NCI-H2196 (cell line): ENCODE measurements at regions not wholly inside any gene's neighbourhood (a gene's known extent, or its start where the extent isn't known, plus 50 kb on each side); places are given as distances from the start of the nearest gene placed in this dataset.

Experiments used
- DNase-seq: peaks from one replicate; lab custom pipeline; 2025; ENCODE audit not compliant: unreplicated experiment; lab: John Stamatoyannopoulos, UW

DNA sequence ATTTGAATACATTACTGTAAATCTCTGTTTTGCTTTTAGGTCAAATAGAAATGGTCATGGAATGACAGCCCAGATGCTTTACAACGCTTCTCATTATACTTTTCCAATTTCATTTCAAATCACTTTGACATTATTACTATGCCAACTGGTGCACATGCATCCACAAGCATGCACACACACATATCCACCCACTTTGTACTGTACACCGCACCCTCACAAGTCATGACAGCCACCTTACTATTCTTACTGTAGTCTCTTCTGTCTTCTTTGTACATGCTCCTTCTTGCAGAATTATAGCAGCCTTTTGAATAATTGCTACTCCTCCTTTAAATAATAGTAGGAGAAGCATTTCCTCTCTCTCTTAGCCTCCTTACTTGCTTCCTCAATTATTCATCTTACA is 1361.4 kb downstream of the ROBO1 start:
- no peak for DNase-seq

DNA sequence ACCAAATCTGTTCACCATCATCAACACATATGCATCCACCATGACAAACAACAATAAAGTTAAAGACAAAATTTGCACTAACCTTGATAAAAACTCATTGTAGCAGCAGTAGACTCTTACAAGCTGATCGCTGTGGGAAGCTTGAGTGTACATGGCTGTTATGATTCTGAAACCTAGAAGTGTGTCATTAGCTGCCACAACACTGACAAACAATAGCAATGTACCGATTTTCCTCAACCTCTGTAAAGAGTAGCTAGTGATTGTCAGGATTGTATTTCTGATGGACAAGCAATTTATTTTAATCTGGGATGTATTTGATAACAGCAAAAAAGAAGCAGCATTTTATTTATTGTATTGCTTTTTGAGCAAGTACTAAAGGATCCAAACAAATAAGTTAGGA is 1357.7 kb downstream of the ROBO1 start:
- no peak for DNase-seq

DNA sequence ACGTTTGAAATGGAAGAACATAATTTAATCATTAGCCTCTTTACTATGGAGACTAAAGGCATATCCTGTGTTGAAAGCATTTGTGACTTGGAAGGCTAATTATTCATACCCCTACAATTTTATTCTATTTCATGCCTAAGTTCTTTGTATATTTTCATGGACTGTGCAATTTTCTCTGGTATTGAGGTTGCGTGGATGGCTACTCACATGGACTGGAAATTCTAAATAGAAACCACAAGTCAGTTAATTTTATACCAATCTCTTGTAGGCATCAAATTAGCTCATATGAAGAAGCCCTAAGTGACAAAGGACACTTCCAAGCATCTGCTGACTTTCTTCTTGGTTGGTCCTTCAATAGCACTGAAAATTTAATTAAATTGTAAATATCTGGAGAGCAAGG is 1353.5 kb downstream of the ROBO1 start:
- DNase-seq: no peak

DNA sequence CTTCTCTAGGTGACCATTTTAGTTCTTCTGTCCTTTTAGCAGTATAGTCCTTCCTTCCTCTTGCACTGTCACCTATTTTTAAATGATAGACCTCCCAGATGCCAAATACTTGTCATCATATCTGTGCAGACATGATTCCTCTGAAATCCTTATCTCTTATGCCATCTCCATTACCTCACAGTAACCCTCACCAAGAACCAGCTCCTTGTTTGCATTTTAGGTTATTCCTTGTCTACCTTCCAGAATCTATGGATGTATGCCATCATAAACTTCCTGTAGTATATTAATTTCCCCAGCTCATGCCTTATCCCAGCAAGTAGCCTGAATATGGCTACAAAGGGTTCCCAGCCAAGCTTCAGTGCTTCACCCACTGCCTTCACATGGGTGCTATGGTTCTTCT is 1347.2 kb downstream of the ROBO1 start:
- DNase-seq: no peak

DNA sequence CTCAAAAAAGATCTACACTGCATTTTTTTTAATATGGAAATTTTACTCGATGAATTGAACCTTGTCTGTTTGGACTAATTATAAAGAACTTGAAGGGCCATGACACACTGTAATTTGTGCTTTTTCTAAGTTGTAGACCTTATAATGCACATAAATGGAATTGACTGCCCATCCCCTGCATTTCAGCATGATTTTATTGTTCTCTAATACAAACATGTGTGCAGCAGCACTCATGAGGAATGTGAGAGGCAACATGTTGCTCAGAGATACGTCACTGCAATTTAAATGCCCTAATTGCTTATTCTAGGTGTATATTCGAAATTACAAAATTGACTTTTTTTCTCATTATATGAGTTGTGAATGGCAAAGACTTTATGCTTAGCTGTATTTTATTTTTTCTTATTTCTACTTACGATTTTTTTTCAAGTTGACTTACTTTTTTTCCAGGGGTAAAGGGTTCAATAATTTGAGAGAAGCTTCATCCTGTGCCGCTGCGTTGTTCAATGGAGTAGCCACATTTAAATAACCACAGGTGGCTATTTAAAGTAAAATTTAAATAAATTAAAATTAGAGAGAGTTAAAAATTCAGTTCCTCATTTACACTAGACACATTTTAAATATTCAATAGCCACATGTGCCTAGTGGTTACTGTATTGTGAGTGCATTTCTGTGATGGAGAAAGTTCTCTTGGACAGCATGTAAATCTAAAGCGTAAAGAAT is 1346.4 kb downstream of the ROBO1 start:
- DNase-seq: no peak

DNA sequence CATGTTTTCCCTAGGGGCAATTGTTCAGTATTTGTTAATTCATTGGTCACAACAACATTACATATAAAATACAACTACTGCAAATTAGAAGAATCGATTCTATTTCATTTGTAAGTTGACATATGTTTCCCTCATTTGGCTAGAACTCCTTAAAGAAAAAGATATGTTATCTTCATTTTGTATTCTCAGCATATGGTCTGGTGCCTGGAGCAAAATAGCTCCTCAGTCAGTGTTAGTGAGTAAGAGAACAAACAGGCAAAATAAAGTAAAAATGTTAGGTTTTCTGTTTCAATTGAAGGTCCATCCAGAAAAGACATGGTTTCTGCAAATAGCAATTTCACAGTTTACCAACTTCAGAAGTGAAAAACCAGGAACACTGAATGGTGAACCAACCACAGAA is 1343.1 kb downstream of the ROBO1 start:
- DNase-seq: no peak

DNA sequence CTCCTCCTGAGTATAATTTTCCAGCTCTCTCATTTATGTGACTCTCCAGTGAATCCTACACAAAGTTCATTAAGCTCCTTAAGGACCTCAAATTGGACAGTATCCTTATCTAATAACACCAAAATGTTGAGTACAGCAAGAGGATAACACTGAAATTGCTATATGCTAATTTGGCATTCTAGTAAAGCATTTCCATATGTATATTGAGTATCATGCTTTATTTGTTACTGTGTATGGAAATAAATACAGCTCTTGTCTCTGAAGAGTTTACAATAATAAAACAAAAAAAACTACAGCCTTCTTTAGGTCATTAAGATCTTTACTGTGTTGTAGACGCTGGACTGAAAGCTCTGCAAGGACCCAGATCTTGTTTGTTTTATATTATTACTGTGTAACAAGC is 1341.3 kb downstream of the ROBO1 start:
- no peak for DNase-seq

DNA sequence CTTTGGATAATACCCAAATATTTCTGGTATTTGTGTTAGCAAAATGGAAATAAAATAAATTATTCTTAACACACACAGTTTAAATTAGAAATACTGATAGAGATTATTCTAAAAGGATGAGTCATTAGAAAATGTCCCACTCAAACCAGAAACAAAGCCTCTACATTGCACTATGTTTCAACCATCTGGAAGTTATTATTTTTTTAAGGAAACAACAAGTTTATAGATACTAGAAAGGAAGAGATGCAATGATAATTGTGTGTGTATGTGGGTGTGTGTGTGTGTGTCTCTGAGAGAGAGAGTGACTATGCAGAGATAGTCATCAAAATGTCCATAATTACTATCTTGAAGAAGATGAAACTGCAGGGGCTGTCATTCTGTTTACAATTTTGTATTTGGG is 1340.5 kb downstream of the ROBO1 start:
- no peak for DNase-seq

DNA sequence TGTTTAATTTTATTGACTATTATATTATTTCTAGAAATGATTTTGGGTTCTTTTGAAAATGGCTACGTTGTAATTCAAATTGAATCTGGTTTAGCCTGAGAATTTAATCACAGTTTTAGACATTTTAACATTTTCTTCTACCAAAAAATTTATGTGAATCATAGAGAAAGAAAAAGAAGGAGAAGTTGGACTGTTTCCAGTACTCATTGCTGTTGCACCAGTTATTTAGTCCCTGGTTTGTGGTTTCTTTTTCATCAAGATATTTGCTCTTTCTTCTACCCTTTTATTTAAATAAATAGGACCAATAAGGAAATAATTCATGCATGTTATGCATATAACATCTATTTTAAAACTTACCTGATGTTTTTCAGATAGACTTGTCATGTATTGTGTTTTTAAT is 1337.1 kb downstream of the ROBO1 start:
- no peak for DNase-seq

DNA sequence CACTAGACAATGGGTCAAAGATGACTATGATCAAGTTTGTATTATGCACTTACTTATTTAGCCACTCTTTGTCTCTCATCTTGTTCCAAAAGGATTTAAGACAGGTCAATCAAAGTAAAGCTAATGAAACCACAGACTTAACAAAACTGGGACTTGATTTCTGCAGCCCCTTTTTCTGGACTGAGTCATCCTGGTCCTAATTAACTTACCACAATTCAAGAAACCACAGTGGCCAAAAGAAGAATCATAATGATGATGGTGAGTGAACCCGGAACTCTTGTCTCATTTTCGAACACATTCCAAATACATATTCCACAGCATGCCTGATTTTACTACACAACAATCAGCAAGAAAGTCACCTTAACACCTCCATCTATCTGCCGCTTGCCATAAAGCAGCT is 1333.0 kb downstream of the ROBO1 start:
- DNase-seq: no peak

DNA sequence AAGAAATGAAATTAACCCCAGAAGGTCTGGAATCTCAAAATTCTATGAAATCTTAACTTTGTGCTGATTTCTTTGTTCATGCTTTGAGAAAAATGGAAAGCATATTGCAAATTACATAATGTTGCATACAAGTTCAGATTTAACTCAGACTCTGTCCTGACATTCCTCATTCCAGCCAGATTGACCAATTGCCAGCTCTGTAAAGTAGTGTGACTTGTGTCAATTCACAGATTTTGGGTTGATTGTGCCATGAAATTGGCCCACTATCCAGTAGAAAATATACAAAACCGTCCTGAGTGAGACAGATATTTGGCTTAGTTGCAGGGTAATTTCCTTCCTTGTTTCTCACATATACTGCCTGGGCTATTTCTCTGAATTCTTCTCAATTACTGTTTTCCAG is 1312.6 kb downstream of the ROBO1 start:
- DNase-seq: no peak

DNA sequence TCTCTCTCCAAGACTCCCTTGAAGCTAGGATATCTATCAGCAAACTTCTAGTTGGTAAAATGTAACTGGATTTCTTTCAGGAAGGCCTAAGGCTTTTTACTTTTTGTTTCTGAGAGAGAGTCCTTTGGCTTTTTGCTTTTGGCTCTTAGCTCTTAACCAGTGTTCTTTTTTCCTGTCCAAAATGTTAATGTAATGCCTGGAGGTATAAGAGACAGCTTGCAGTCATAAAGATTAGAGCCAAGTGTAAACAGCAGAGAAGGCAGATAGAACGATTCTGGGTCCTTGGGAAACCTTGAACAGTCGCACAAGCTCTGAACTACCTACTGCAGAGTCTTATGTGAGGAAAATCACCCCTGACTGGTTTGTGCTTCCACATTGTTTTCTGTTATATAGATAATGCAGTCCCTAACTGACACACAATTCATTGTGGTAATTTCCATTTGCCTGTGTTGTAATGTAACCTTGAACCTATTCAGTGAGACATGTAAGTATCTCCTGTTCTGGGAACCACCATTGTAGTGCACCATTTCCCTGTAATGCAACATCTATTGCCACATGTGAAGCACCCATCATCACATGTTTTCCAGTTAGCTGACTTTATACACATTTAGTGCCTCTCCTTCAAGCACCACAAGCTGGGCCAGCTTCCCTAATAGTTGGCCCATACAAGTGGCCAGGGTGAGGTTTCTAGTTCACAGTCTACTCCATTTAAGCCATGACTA is 1311.9 kb downstream of the ROBO1 start:
- DNase-seq: no peak

DNA sequence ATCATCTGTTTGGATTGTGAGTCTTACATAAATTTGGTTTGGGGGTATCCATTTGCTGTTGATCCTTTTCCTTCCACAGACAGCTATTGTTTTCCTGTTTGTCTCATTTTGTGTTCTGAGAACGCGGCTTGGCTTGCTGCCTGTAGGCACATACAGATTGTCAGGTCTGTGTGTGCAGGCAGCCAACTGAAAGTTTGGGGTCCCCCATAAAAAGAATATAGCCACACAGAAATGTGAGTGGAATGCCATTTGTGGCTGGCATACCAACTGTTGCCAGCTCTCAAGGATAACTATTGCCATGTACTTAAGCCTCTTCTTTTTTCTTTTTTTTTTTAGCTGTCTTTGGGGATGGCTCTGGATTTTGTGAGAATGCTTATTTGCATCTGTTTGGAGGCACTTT is 1308.0 kb downstream of the ROBO1 start:
- DNase-seq: no peak

DNA sequence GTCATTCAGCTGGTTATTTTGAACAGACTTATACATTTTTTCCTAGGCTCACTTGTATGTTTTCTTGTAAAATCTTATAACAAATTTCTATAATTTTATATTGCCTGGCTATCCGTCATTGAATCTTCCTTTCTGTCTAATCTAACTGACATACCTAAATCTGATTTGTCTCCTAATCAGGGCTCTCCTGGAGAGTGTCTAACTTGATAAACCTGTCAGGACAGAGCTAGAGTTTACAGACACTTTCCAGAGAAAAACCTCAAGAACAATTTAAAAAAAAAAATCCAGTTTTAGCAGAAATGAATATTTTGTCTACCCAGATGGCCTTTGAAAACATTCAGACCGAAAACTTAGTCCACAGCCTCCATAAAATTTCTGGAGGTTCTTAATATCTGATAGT is 1305.8 kb downstream of the ROBO1 start:
- no peak for DNase-seq

DNA sequence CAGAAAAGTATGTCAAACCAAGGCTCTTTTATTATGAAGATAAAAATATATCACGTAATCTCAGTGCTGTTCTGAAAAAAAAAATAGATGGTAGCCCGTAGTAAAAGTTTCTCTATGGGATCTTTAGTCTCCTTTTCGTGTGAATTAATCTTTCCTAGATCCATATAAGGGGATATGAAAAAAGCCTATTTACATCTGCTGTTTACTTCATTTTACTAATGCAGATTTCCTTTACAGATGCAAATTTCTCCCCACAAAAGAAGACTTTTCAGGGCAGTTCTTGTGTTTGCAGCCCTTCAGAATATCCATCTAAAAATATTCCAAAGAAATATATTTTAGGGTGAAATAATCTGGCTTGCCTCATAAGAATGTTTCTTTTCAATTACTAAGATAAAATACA is 1291.7 kb downstream of the ROBO1 start:
- DNase-seq: no peak

DNA sequence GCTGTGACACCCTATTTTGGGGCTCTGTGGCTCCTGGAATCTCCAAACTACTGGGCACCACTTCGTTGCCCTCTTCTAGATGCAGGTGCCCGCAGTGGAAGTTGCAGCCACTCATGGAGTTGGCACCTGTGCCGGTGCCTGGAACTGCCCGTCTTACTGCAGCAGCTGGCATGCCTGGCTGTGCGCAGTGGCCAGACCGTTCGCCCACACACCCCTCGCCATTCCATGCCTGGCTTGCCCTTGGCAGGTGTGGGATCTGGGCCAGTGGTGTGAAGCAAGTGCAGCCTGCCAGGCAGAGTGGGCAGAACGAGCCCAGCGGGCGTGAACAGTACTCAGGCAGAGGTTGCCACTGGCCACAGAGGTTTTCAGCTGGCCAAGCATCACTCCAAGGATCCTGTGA is 1286.7 kb downstream of the ROBO1 start:
- DNase-seq: no peak

DNA sequence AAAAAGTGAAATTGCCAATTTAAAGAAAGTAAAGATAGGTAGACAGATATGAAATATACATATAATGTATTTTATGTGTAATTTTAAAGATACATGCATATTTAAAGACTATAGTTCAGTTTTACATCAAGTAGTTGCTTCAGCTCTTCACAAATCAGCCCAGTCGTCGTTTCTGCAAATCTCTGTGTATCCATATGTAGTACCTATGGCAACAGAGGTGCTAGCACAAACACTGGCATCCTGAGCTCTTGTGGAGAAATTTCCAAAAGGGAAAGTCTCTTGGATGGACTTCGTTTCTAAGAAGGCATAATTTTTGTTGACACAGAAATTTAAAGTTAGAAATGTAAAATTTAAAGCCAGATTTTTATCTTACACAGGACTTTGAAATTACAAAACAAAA is 1284.7 kb downstream of the ROBO1 start:
- no peak for DNase-seq

DNA sequence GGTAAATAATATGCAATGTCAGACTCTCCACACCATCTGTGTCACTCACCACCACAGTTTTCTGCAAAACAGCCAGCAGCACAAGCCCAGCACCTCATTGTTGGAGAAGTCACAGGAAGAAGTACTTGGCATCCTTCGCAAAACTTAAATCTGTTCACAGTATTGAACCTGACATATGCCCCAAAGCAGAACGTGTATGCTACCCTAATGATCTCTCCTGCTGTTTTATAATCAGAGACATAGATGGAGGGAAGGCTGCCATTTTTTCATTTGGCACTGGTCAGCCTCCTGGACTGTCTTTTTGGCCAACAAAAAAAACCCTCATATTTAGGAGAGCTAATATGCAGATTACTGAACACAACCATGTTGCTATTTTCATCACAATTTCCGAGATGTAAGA is 1272.9 kb downstream of the ROBO1 start:
- no peak for DNase-seq

DNA sequence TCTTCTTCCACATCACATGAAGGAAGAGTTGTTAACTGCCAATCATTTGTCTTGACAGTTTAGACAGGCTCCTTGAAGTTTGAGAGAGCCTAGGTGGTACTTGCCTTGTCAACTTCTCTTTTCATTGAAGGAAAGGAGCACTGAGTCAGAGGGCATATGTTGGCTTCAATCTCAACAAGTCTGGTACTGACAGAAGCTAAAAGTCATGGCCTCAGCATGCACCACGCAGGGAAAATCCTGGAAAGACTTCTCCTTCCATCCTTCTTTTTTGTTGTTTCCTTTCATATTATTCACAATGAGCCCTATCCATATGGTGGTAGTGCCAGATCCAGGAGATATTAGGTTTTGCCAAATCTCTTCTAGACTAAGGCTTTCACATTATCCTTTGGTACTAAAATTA is 1272.5 kb downstream of the ROBO1 start:
- DNase-seq: no peak

DNA sequence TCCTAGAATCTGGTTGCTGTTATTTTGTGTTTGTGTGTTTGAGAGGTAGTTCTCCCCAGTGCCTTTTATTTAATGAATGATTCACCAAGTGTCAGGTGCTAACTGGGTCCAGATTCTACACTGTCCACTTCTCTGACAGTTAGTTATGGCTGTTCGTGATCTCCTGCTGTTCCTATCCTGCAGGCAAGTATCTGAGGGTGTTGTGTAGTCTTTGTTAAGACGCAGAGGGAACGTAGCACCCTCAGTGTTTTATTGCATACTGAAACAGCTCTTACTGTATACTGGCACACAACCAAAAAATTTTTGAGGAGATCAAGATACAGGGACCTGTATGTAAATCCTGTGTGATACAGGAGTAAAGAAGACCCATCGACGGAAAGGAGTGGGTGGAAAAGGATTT is 1271.3 kb downstream of the ROBO1 start:
- no peak for DNase-seq

DNA sequence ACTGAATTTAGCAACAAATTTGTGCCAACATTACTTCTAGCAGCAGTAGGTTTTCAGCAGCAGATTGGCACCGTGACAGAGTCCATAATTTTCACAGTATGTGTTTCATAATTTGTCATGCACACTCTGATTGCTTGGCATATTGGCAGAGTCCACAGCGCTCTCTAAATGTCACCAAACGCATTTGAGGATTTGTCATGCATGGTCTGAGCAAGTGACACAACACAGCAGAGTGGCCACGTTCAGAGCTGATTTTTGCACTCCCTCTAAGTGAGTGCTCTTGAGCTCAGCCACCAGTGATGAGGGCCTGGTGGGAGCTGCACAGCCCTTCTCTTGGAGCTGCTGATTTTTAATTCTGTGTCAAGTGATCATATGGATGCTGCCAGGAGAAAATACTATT is 1270.8 kb downstream of the ROBO1 start:
- no peak for DNase-seq

DNA sequence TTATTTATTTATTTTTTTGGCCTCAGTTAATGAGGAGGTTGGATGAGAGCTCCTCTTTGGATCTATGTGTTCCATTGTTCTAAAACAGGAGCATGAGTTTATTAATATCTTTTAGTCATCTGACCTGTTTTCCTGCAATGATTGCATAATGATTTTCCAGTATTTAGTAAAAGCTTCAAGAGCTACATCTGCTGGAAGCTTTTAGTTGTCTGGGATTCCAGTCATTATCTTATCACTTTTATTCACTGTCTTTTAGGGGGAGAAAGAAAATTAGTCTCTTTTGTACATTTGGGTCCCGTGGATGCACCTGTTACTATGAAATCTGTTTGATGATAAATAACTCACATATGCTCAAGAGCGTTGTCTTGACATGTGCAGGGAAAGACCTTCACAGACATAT is 1270.0 kb downstream of the ROBO1 start:
- no peak for DNase-seq

DNA sequence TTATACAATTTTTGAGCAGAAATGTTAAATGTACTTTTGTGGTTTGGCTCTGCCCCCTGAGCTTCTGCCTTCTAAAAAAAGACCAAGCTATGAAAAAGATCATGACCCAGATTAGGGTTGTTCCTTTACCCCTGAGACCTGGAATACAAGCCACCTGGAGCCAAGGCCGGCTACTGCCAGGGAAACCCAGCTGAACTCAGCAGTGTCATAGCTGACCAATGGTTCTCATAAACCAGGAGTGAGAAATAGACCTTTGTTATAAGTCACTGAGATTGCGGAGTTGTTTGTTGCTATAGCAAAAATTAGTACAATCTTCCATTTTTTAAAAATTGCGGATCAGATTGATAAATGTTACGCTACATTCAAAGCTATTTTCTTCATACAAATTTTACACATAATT is 1261.7 kb downstream of the ROBO1 start:
- no peak for DNase-seq
